WTC11 (cell line): ENCODE measurements at regions not wholly inside any gene's neighbourhood (a gene's known extent, or its start where the extent isn't known, plus 50 kb on each side); places are given as distances from the start of the nearest gene placed in this dataset.

ENCODE experiments used
- ATAC-seq: fragments of 200-7000 bp; cut with Tn5 transposase; 2 replicates; pipeline ENCODE4 v1.10.0; 2021; ENCODE audit warnings: mild to moderate bottlenecking, moderate library complexity
- CTCF ChIA-PET: fragments of 300-600 bp; sonication (Branson Sonifier 250); formaldehyde crosslinking; loops from one replicate; lab custom pipeline; 2021; ENCODE audit warnings: antibody characterized with exemption; lab: Charles Lee
- POLR2A ChIA-PET: fragments of 350-600 bp; sonication (Branson Sonifier 250); formaldehyde crosslinking; loops from one replicate; lab custom pipeline; 2021; ENCODE audit warnings: antibody characterized with exemption; lab: Charles Lee
- DNase-seq: peaks from one replicate; pipeline ENCODE4 v3.0.0; 2021; ENCODE audit warnings: low spot score
- H3K27ac Mint-ChIP-seq: 2 replicates; pipeline ENCODE4 v1.8.0; 2021; ENCODE audit warnings: mixed read lengths
- H3K27me3 Mint-ChIP-seq: 2 replicates; pipeline ENCODE4 v1.8.0; 2021; ENCODE audit warnings: low read depth, mild to moderate bottlenecking, moderate library complexity, mixed read lengths
- H3K36me3 Mint-ChIP-seq: 2 replicates; pipeline ENCODE4 v1.8.0; 2021; ENCODE audit warnings: mixed read lengths
- H3K4me1 Mint-ChIP-seq: 2 replicates; pipeline ENCODE4 v1.8.0; 2022; ENCODE audit warnings: mixed read lengths
- H3K4me3 Mint-ChIP-seq: 2 replicates; pipeline ENCODE4 v1.8.0; 2021; ENCODE audit warnings: mild to moderate bottlenecking, moderate library complexity, mixed read lengths
- H3K9me3 Mint-ChIP-seq: 2 replicates; pipeline ENCODE4 v1.8.0; 2021; ENCODE audit warnings: mixed read lengths
- ATF1 ChIP-seq: sonication (generic); formaldehyde crosslinking; IDR thresholded peaks from 2 replicates; pipeline ENCODE4 v1.8.1; 2023; ENCODE audit warnings: mild to moderate bottlenecking, moderate library complexity, missing genetic modification reagents
- ATF3 ChIP-seq: sonication (generic); formaldehyde crosslinking; conservative IDR thresholded peaks from 2 replicates; pipeline ENCODE4 v1.8.1; 2022; ENCODE audit warnings: mild to moderate bottlenecking, missing genetic modification reagents
- CTCF ChIP-seq: fragments of 200-600 bp; IDR thresholded peaks from 2 replicates; pipeline ENCODE4 v1.8.0; 2022; ENCODE audit warnings: antibody characterized with exemption
- E2F5 ChIP-seq: sonication (generic); formaldehyde crosslinking; IDR thresholded peaks from 2 replicates; pipeline ENCODE4 v1.8.1; 2022; ENCODE audit warnings: mild to moderate bottlenecking, moderate library complexity, missing genetic modification reagents
- ERG ChIP-seq: fragments of 250-450 bp; sonication (Bioruptor Pico); IDR thresholded peaks from 2 replicates; pipeline ENCODE4 v1.8.0; 2021; ENCODE audit warnings: mild to moderate bottlenecking
- GABPB1 ChIP-seq: sonication (generic); formaldehyde crosslinking; IDR thresholded peaks from 2 replicates; pipeline ENCODE4 v1.8.1; 2023; ENCODE audit warnings: mild to moderate bottlenecking, missing genetic modification reagents
- GTF2I ChIP-seq: fragments of 250-450 bp; sonication (Bioruptor Pico); conservative IDR thresholded peaks from 2 replicates; pipeline ENCODE4 v1.4.0; 2021; ENCODE audit warnings: mild to moderate bottlenecking
- HMGA2 ChIP-seq: fragments of 250-450 bp; sonication (Bioruptor Pico); IDR thresholded peaks from 2 replicates; pipeline ENCODE4 v1.4.0; 2021; ENCODE audit warnings: mild to moderate bottlenecking, moderate library complexity
- IRF1 ChIP-seq: sonication (generic); formaldehyde crosslinking; IDR thresholded peaks from 2 replicates; pipeline ENCODE4 v1.8.0; 2023; ENCODE audit warnings: missing genetic modification reagents
- JUN ChIP-seq: sonication (generic); formaldehyde crosslinking; IDR thresholded peaks from 2 replicates; pipeline ENCODE4 v1.8.0; 2023; ENCODE audit warnings: mild to moderate bottlenecking, missing genetic modification reagents
- MYBL2 ChIP-seq: sonication (generic); formaldehyde crosslinking; IDR thresholded peaks from 2 replicates; pipeline ENCODE4 v1.8.1; 2023; ENCODE audit warnings: mild to moderate bottlenecking, moderate library complexity, missing genetic modification reagents
- NFE2L1 ChIP-seq: sonication (generic); formaldehyde crosslinking; IDR thresholded peaks from 2 replicates; pipeline ENCODE4 v1.8.1; 2023; ENCODE audit warnings: missing genetic modification reagents
- NR2C2 ChIP-seq: sonication (generic); formaldehyde crosslinking; IDR thresholded peaks from 2 replicates; pipeline ENCODE4 v1.8.0; 2022; ENCODE audit warnings: mild to moderate bottlenecking, missing genetic modification reagents
- NR3C1 ChIP-seq: sonication (generic); formaldehyde crosslinking; conservative IDR thresholded peaks from 2 replicates; pipeline ENCODE4 v1.8.1; 2023; ENCODE audit warnings: low read depth, mild to moderate bottlenecking, missing genetic modification reagents
- TEAD4 ChIP-seq: sonication (generic); formaldehyde crosslinking; IDR thresholded peaks from 2 replicates; pipeline ENCODE4 v1.8.0; 2022; ENCODE audit warnings: mild to moderate bottlenecking, missing genetic modification reagents
- USF1 ChIP-seq: sonication (generic); formaldehyde crosslinking; IDR thresholded peaks from 2 replicates; pipeline ENCODE4 v1.8.0; 2022; ENCODE audit warnings: mild to moderate bottlenecking, missing genetic modification reagents
- ZMAT4 ChIP-seq: fragments of 250-450 bp; sonication (Bioruptor Pico); IDR thresholded peaks from 2 replicates; pipeline ENCODE4 v1.9.0; 2021; ENCODE audit warnings: mild to moderate bottlenecking
- ZNF138 ChIP-seq: sonication (generic); formaldehyde crosslinking; conservative IDR thresholded peaks from 2 replicates; pipeline ENCODE4 v1.8.1; 2022; ENCODE audit warnings: mild to moderate bottlenecking, moderate library complexity, missing genetic modification reagents
- ZNF219 ChIP-seq: sonication (generic); formaldehyde crosslinking; IDR thresholded peaks from 2 replicates; pipeline ENCODE4 v1.8.0; 2023; ENCODE audit warnings: missing genetic modification reagents, mild to moderate bottlenecking, borderline replicate concordance
- ZNF396 ChIP-seq: fragments of 250-450 bp; sonication (Bioruptor Pico); IDR thresholded peaks from 2 replicates; pipeline ENCODE4 v1.8.0; 2021; ENCODE audit warnings: mild to moderate bottlenecking, moderate library complexity, borderline replicate concordance
- ZSCAN18 ChIP-seq: fragments of 250-450 bp; sonication (Bioruptor Pico); IDR thresholded peaks from 2 replicates; pipeline ENCODE4 v2.1.2; 2022; ENCODE audit warnings: mild to moderate bottlenecking, moderate library complexity

GRCh38 chr14:28023853-28024252 is 742.7 kb upstream of the FOXG1 start (continued):
- no peak for TF ChIP-seq ERG (CRISPR knock-in tag)

GRCh38 chr14:28052251-28052650 is 714.3 kb upstream of the FOXG1 start:
- H3K27me3 Mint-ChIP-seq, result no peaks in the 10 kb centered on the region; the same call in 1 of the 2 replicates

GRCh38 chr14:28055008-28055407 is 711.6 kb upstream of the FOXG1 start:
- Mint-ChIP-seq H3K9me3 (no peaks in the 10 kb centered on the region), H3K27me3 (no peaks in the 10 kb centered on the region; the same call in 1 of the 2 replicates), H3K4me3 (no peak overlapping the region), H3K27ac (no peak overlapping the region), H3K4me1 (peaks cover 7% of the 10 kb centered on the region), H3K36me3 (no peaks in the 10 kb centered on the region)
- TF ChIP-seq ZNF138 (CRISPR knock-in tag) (no peak), HMGA2 (no peak), GTF2I (CRISPR knock-in tag) (no peak), ZNF396 (no peak), E2F5 (CRISPR knock-in tag) (no peak), NFE2L1 (no peak), ATF3 (CRISPR knock-in tag) (no peak)
- POLR2A ChIA-PET, result interaction anchor here (0.6 kb wide), 1 partner anchor 10 kb away, joined by 3 read pairs; no protein-coding TSS in a partner anchor
- ATAC-seq (no peak), DNase-seq (no peak)
- CTCF ChIA-PET, result no interaction called here

More at GRCh38 chr14:28052251-28052650, 714.3 kb upstream of the FOXG1 start:
- Mint-ChIP-seq H3K9me3 (no peaks in the 10 kb centered on the region), H3K27ac (no peak overlapping the region), H3K4me3 (no peak overlapping the region), H3K36me3 (no peaks in the 10 kb centered on the region), H3K4me1 (no peaks in the 10 kb centered on the region)
- ChIA-PET POLR2A (no interaction called here), CTCF (no interaction called here)
- ATAC-seq (no peak), DNase-seq (no peak)
- TF ChIP-seq JUN (CRISPR knock-in tag) (no peak), ZSCAN18 (no peak), NR3C1 (CRISPR knock-in tag) (no peak), ZNF138 (CRISPR knock-in tag) (no peak), TEAD4 (no peak), MYBL2 (CRISPR knock-in tag) (no peak), CTCF (no peak), NFE2L1 (no peak), HMGA2 (no peak), ZNF219 (CRISPR knock-in tag) (no peak), GABPB1 (no peak), ATF1 (CRISPR knock-in tag) (no peak), IRF1 (CRISPR knock-in tag) (no peak), ZMAT4 (CRISPR knock-in tag) (no peak), NR2C2 (CRISPR knock-in tag) (no peak), USF1 (no peak)
